Neural cell (in vitro differentiated cells): ENCODE measurements at regions not wholly inside any gene's neighbourhood (a gene's known extent, or its start where the extent isn't known, plus 50 kb on each side); places are given as distances from the start of the nearest gene placed in this dataset.

Source experiments
- H2AFZ ChIP-seq: fragments of 200-600, 300-800 bp; sonication (generic), shearing (Covaris generic); 2 replicates; pipeline ENCODE4 v1.6.0; 2014; ENCODE audit warnings: low read depth, mild to moderate bottlenecking, antibody characterized with exemption, low read length, moderate library complexity
- H3F3A ChIP-seq: fragments of 200-600 bp; shearing (Covaris generic); 2 replicates; pipeline ENCODE4 v1.6.1; 2016; ENCODE audit warnings: mild to moderate bottlenecking, moderate library complexity, mixed read lengths, antibody characterized with exemption, low read length; ENCODE audit not compliant: insufficient read depth, poor library complexity, severe bottlenecking
- H3K27ac ChIP-seq: fragments of 200-600, 300-800 bp; sonication (generic), shearing (Covaris generic); 2 replicates; pipeline ENCODE4 v1.5.1; 2014; ENCODE audit warnings: mild to moderate bottlenecking, low read length, moderate library complexity
- H3K27me3 ChIP-seq: fragments of 300-800, 200-600 bp; sonication (generic), shearing (Covaris generic); 2 replicates; pipeline ENCODE4 v1.6.0; 2014; ENCODE audit warnings: mild to moderate bottlenecking, low read depth, low read length, moderate library complexity; ENCODE audit not compliant: insufficient read depth
- H3K36me3 ChIP-seq: fragments of 300-800, 200-600 bp; sonication (generic), shearing (Covaris generic); 2 replicates; pipeline ENCODE4 v1.5.1; 2014; ENCODE audit warnings: mild to moderate bottlenecking, antibody characterized with exemption, low read length, moderate library complexity; ENCODE audit not compliant: insufficient read depth
- H3K4me2 ChIP-seq: fragments of 300-800, 200-600 bp; sonication (generic), shearing (Covaris generic); 2 replicates; pipeline ENCODE4 v1.6.0; 2014; ENCODE audit warnings: mild to moderate bottlenecking, low read length
- H3K4me3 ChIP-seq: fragments of 300-800, 200-600 bp; sonication (generic), shearing (Covaris generic); 2 replicates; pipeline ENCODE4 v1.5.1; 2014; ENCODE audit warnings: mild to moderate bottlenecking, low read length, moderate library complexity
- H3K79me2 ChIP-seq: fragments of 200-600 bp; shearing (Covaris generic); replicated peaks from 2 replicates; pipeline ENCODE4 v1.6.0; 2014; ENCODE audit warnings: mild to moderate bottlenecking, low read length, moderate library complexity; ENCODE audit not compliant: insufficient read depth
- H3K9ac ChIP-seq: fragments of 300-800, 200-600 bp; sonication (generic), shearing (Covaris generic); 2 replicates; pipeline ENCODE4 v1.6.1; 2016; ENCODE audit warnings: mild to moderate bottlenecking, low read length, mixed read lengths
- H3K9me2 ChIP-seq: fragments of 200-600 bp; shearing (Covaris generic); 2 replicates; pipeline ENCODE4 v1.6.1; 2016; ENCODE audit warnings: mild to moderate bottlenecking, low read length, mixed read lengths; ENCODE audit not compliant: insufficient read depth
- H3K9me3 ChIP-seq: fragments of 200-600, 300-800 bp; sonication (generic), shearing (Covaris generic); 2 replicates; pipeline ENCODE4 v1.6.1; 2016; ENCODE audit warnings: mild to moderate bottlenecking, mixed run types, low read length, moderate library complexity, mixed read lengths
- H4K20me1 ChIP-seq: fragments of 200-600 bp; shearing (Covaris generic); 2 replicates; pipeline ENCODE4 v1.6.1; 2016; ENCODE audit warnings: mild to moderate bottlenecking, mixed run types; ENCODE audit not compliant: insufficient read depth
- EP300 ChIP-seq: fragments of 450-650 bp; conservative IDR thresholded peaks from 2 replicates; pipeline ENCODE4 v1.6.1; 2014; ENCODE audit warnings: antibody characterized with exemption, mild to moderate bottlenecking, moderate library complexity; ENCODE audit not compliant: poor library complexity, severe bottlenecking
- EZH2 ChIP-seq: fragments of 200-600, 300-800 bp; shearing (Covaris generic), sonication (generic); IDR thresholded peaks from 2 replicates; pipeline ENCODE4 v1.6.1; 2014; ENCODE audit warnings: antibody characterized with exemption, low read length, borderline replicate concordance, mild to moderate bottlenecking; ENCODE audit not compliant: insufficient read depth, poor library complexity, severe bottlenecking
- MXI1 ChIP-seq: fragments of 450-650 bp; conservative IDR thresholded peaks from 2 replicates; pipeline ENCODE4 v1.6.1; 2014; ENCODE audit warnings: antibody characterized with exemption, mild to moderate bottlenecking; ENCODE audit not compliant: poor library complexity, severe bottlenecking
- POLR2AphosphoS5 ChIP-seq: IDR thresholded peaks from 2 replicates; pipeline ENCODE4 v1.6.1; 2012
- RAD21 ChIP-seq: fragments of 450-650 bp; conservative IDR thresholded peaks from 2 replicates; pipeline ENCODE4 v1.6.1; 2014; ENCODE audit warnings: antibody characterized with exemption, mild to moderate bottlenecking, moderate library complexity
- SMC3 ChIP-seq: fragments of 450-650 bp; conservative IDR thresholded peaks from 2 replicates; pipeline ENCODE4 v1.6.1; 2014; ENCODE audit warnings: antibody characterized with exemption, mild to moderate bottlenecking, moderate library complexity; ENCODE audit not compliant: poor library complexity
- TAF1 ChIP-seq: IDR thresholded peaks from 2 replicates; pipeline ENCODE4 v1.6.1; 2012; ENCODE audit warnings: low read depth
- TF ChIP-seq, protein P1 (sequence below): IDR thresholded peaks from 2 replicates; pipeline ENCODE4 v1.6.1; 2012; ENCODE audit warnings: borderline replicate concordance
- TF ChIP-seq, protein P2 (sequence below): fragments of 450-650 bp; IDR thresholded peaks from 2 replicates; pipeline ENCODE4 v1.5.1; 2014; ENCODE audit warnings: antibody characterized with exemption, mild to moderate bottlenecking, moderate library complexity; ENCODE audit not compliant: poor library complexity, severe bottlenecking

DNA sequence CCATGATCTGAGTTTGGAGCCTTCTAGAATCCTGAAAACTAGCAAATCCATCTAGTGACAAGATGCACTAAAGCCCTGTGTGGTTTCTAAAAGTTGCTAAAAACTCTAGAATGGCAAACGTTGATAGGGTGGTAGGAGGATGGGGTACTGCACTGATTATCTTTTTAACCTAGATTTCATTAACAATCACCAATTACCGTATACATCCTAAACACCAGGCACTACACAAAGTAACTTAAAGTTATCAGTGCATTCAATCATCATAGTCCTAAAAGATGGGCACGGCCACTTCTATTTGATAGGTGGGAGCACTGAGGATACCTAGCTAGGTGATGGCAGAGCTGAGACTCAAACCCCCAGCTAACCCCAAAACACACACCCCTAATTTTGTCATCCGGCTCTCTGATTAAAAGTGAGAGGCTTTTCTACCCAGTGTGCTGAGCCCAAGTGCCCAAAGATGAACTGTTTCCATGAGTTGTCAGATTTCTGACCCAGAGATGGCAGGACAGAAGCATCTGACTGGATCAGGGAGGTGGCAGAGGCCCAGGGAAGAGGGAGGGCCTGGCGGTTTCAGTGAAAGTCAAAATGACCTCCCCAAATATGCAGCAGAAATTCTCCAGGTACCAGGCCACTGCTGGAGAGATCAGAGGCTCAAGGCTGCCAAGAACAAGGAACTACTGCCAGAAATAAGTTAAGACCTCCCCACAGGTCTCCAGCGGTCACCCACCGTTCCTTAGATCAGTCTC is 396.8 kb downstream of the SOX9 start:
- no peaks in the 10 kb centered on the region for H3K27me3 ChIP-seq
- TF ChIP-seq EP300: no peak
- TF ChIP-seq MXI1: no peak
- TF ChIP-seq EZH2: no peak
- TF ChIP-seq TAF1: no peak
- TF ChIP-seq, protein P1, sequence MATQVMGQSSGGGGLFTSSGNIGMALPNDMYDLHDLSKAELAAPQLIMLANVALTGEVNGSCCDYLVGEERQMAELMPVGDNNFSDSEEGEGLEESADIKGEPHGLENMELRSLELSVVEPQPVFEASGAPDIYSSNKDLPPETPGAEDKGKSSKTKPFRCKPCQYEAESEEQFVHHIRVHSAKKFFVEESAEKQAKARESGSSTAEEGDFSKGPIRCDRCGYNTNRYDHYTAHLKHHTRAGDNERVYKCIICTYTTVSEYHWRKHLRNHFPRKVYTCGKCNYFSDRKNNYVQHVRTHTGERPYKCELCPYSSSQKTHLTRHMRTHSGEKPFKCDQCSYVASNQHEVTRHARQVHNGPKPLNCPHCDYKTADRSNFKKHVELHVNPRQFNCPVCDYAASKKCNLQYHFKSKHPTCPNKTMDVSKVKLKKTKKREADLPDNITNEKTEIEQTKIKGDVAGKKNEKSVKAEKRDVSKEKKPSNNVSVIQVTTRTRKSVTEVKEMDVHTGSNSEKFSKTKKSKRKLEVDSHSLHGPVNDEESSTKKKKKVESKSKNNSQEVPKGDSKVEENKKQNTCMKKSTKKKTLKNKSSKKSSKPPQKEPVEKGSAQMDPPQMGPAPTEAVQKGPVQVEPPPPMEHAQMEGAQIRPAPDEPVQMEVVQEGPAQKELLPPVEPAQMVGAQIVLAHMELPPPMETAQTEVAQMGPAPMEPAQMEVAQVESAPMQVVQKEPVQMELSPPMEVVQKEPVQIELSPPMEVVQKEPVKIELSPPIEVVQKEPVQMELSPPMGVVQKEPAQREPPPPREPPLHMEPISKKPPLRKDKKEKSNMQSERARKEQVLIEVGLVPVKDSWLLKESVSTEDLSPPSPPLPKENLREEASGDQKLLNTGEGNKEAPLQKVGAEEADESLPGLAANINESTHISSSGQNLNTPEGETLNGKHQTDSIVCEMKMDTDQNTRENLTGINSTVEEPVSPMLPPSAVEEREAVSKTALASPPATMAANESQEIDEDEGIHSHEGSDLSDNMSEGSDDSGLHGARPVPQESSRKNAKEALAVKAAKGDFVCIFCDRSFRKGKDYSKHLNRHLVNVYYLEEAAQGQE: no peak
- no peak for TF ChIP-seq POLR2AphosphoS5
- no peak for TF ChIP-seq RAD21
- no peak overlapping the region for H3K4me3 ChIP-seq
- H3K27ac ChIP-seq: no peak overlapping the region
- H3K4me2 ChIP-seq: no peak overlapping the region
- H3F3A ChIP-seq: no peaks in the 10 kb centered on the region
- no peaks in the 10 kb centered on the region for H3K9me2 ChIP-seq
- H3K9me3 ChIP-seq: no peaks in the 10 kb centered on the region
- no peak overlapping the region for H3K9ac ChIP-seq
- no peaks in the 10 kb centered on the region for H4K20me1 ChIP-seq
- no peaks in the 10 kb centered on the region for H3K79me2 ChIP-seq
- H3K36me3 ChIP-seq: no peaks in the 10 kb centered on the region
- no peak overlapping the region for H2AFZ ChIP-seq

DNA sequence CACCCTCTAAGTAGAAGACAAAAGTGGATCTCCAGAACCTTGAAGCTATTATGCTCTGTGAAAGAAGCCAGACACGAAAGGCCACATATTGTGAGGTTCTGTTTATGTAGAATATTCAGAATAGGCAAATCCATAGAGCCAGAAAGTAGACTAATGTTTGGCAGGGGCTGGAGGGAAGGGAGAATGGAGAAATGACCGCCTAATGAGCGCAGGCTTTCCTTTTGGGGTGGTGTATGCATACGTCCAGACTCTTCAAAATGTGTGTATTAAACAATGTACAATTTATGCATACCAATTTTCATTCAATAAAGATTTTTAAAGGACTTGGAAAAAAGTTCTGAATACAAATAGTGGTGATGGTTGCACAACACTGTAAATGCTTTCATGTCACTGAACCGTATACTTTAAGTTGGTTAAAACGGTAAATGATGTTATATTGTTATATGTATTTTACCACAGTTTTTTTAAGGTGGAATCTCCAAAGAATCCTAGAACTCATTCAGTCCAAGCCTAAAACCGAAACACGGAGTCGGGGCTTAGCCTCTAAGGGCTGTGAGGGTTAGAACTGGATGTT is 397.4 kb downstream of the SOX9 start:
- Histone ChIP-seq H3F3A (no peaks in the 10 kb centered on the region), H4K20me1 (no peaks in the 10 kb centered on the region), H3K9me3 (no peaks in the 10 kb centered on the region), H3K36me3 (no peaks in the 10 kb centered on the region), H2AFZ (no peak overlapping the region), H3K9me2 (no peaks in the 10 kb centered on the region), H3K79me2 (no peaks in the 10 kb centered on the region), H3K9ac (no peak overlapping the region), H3K4me3 (no peak overlapping the region), H3K27ac (no peak overlapping the region), H3K27me3 (no peaks in the 10 kb centered on the region), H3K4me2 (no peak overlapping the region)
- TF ChIP-seq EZH2 (no peak), MXI1 (no peak), RAD21 (no peak), SMC3 (no peak), POLR2AphosphoS5 (no peak), EP300 (no peak), TAF1 (no peak)
- TF ChIP-seq, protein P1: no peak
- TF ChIP-seq, protein P2, sequence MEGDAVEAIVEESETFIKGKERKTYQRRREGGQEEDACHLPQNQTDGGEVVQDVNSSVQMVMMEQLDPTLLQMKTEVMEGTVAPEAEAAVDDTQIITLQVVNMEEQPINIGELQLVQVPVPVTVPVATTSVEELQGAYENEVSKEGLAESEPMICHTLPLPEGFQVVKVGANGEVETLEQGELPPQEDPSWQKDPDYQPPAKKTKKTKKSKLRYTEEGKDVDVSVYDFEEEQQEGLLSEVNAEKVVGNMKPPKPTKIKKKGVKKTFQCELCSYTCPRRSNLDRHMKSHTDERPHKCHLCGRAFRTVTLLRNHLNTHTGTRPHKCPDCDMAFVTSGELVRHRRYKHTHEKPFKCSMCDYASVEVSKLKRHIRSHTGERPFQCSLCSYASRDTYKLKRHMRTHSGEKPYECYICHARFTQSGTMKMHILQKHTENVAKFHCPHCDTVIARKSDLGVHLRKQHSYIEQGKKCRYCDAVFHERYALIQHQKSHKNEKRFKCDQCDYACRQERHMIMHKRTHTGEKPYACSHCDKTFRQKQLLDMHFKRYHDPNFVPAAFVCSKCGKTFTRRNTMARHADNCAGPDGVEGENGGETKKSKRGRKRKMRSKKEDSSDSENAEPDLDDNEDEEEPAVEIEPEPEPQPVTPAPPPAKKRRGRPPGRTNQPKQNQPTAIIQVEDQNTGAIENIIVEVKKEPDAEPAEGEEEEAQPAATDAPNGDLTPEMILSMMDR: no peak
